Epithelial cell of esophagus (primary cell): ENCODE measurements at regions not wholly inside any gene's neighbourhood (a gene's known extent, or its start where the extent isn't known, plus 50 kb on each side); places are given as distances from the start of the nearest gene placed in this dataset.

Experiments used
- DNase-seq: peaks from one replicate; pipeline ENCODE4 v3.0.0; 2010; ENCODE audit warnings: low read depth
- H3K4me3 ChIP-seq: 2 replicates; pipeline ENCODE4 v1.5.1; 2011; ENCODE audit warnings: mild to moderate bottlenecking, low read length, control low read depth
- TF ChIP-seq, protein P1 (sequence below): IDR thresholded peaks from 2 replicates; pipeline ENCODE4 v1.5.1; 2011; ENCODE audit warnings: low read depth, mild to moderate bottlenecking, low read length, control low read depth, inconsistent platforms; ENCODE audit not compliant: insufficient read depth; ENCODE audit errors: missing control alignments

- no peak overlapping the region for H3K4me3 ChIP-seq
- DNase-seq, result no peak
- TF ChIP-seq, protein P1, sequence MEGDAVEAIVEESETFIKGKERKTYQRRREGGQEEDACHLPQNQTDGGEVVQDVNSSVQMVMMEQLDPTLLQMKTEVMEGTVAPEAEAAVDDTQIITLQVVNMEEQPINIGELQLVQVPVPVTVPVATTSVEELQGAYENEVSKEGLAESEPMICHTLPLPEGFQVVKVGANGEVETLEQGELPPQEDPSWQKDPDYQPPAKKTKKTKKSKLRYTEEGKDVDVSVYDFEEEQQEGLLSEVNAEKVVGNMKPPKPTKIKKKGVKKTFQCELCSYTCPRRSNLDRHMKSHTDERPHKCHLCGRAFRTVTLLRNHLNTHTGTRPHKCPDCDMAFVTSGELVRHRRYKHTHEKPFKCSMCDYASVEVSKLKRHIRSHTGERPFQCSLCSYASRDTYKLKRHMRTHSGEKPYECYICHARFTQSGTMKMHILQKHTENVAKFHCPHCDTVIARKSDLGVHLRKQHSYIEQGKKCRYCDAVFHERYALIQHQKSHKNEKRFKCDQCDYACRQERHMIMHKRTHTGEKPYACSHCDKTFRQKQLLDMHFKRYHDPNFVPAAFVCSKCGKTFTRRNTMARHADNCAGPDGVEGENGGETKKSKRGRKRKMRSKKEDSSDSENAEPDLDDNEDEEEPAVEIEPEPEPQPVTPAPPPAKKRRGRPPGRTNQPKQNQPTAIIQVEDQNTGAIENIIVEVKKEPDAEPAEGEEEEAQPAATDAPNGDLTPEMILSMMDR, result no peak
Observed at GRCh38 chr3:181512787-181513186, 198.9 kb upstream of the SOX2 start.

DNA sequence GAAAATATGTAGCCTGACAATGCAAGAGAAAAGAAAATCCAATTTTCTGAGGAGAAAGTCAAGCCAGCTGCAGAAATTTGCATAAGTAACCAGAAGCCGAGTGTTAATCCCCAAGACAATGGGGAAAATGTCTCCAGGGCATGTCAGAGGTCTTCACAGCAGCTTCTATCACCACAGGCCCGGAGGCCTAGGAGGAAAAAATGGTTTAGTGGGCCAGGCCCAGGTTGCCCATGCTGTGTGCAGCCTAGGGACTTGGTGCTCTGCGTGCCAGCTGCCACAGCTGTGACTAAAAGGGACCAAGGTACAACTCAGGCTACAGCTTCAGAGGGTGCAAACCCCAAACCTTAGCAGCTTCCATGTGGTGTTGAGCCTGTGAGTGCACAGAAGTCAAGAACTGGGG, 201.2 kb upstream of the SOX2 start:
- no peak overlapping the region for H3K4me3 ChIP-seq
- no peak for DNase-seq
- TF ChIP-seq, protein P1, result no peak

- TF ChIP-seq, protein P1, result no peak
- no peak for DNase-seq
- H3K4me3 ChIP-seq, result no peak overlapping the region
Observed at GRCh38 chr3:181497358-181497757, 214.4 kb upstream of the SOX2 start.

- TF ChIP-seq, protein P1, result no peak
- H3K4me3 ChIP-seq, result no peak overlapping the region
- peak; percentile 45 for DNase-seq
Observed at GRCh38 chr3:181493423-181493822, 218.3 kb upstream of the SOX2 start.

GRCh38 chr3:181488536-181488935, 223.2 kb upstream of the SOX2 start:
- DNase-seq, result no peak
- H3K4me3 ChIP-seq, result no peak overlapping the region
- TF ChIP-seq, protein P1, result no peak

- H3K4me3 ChIP-seq, result no peak overlapping the region
- no peak for DNase-seq
- TF ChIP-seq, protein P1, result no peak
Observed at GRCh38 chr3:181487236-181487978, 224.3 kb upstream of the SOX2 start.
